HG03196 (cell line): ENCODE measurements at regions not wholly inside any gene's neighbourhood (a gene's known extent, or its start where the extent isn't known, plus 50 kb on each side); places are given as distances from the start of the nearest gene placed in this dataset.

Source experiments
- ATAC-seq: cut with Tn5 transposase; IDR thresholded peaks from one replicate; pipeline ENCODE4 v1.9.1; 2021; ENCODE audit not compliant: unreplicated experiment

DNA sequence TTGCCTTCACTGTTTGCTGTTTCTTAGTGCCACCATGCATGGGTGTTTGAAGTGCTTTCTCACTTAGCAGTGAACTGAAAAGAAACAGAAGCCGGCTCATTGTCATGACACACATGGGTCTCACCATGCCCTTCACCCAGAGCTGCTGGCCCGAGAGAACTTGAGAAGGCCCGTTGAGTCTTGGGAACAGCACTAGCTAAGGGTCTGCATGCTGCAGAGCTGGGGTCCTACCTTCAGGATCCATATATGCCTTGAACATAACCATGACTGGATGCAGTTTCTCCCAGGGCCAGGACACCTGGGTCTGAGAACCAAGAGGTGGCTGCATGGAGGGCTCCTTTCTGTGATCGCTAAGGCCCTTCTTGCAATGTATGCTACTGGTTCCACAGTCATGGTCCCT, 245.5 kb upstream of the HS6ST1 start:
- no peak for ATAC-seq

- no peak for ATAC-seq
Observed at GRCh38 chr2:128564551-128564950, 245.9 kb upstream of the HS6ST1 start.

DNA sequence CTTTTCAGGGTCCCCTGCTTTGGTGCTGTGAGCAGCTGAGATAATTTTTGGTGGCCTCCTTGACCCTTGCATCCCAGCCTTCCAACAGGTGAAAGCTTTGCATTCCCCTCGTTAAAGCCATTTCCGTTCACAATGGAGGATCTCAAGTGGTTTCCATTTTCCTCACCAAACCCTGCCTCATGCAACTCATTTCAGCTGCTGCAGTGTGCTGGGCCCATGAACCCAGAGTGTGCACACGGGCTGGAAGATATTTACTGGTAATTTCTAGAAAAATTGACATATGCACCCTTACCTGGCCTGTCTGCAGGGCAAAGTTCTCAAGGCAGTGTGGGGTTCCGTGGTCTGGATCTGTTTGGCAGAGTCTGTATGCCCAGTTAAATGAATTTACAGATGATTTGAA, 246.8 kb upstream of the HS6ST1 start:
- ATAC-seq: no peak

DNA sequence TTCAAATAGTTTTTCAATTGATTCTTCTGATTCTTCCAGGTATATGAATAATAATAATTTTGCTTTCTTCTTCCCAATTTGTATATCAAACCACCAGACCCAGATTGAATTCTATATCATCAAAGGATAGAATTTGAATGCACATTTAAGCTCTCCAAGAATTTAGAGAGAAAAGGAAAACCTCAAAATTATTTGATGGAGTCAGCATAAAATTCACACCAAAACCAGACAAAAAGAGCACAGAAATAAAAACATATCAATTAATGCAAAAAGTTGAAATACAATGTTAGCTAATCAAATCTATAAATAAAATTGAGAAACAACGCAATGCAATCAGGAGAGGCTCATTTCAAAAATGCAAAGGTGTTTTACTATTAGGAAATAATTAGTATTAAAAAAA, 248.0 kb upstream of the HS6ST1 start:
- ATAC-seq: no peak

- ATAC-seq: no peak
Observed at GRCh38 chr2:128568106-128568505, 249.4 kb upstream of the HS6ST1 start.

DNA sequence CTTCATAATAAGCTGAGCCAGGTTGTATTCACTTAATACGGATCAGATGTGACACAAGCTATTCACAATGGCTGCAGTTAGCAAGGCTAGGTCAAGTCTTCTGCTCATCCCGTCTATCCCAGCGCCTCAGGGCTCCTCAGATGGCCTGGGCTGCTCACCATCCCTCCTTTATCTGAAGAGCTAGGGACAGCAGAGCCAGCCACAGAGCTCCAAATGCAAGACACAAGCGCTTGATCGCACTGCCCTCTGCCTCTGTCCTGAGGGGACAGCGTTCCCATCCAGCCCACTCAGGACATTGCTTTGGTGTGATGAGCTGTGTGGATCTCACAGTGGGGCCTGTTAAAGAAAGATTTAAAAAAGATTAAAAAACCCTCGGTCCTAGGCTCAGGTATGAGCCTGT, 254.4 kb upstream of the HS6ST1 start:
- ATAC-seq: no peak

DNA sequence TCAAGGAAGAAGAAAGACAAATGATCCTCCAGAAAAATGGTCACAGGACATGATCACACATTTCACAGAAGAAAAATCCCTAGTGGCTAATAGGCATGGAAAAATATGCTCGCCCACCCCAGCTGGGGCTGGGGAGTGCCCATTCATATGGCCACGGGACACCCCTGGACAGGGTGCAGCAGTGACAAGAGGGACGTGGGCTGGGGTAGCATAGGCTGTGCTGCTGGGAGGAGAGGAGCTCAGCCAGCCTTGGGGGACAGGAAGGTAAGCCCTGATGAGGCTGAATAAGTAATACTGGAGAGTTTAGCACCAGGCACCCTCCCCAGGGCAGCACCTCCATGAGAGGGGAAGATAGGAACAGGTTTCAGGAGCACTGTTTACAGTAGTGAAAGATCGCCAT, 254.9 kb upstream of the HS6ST1 start:
- no peak for ATAC-seq

DNA sequence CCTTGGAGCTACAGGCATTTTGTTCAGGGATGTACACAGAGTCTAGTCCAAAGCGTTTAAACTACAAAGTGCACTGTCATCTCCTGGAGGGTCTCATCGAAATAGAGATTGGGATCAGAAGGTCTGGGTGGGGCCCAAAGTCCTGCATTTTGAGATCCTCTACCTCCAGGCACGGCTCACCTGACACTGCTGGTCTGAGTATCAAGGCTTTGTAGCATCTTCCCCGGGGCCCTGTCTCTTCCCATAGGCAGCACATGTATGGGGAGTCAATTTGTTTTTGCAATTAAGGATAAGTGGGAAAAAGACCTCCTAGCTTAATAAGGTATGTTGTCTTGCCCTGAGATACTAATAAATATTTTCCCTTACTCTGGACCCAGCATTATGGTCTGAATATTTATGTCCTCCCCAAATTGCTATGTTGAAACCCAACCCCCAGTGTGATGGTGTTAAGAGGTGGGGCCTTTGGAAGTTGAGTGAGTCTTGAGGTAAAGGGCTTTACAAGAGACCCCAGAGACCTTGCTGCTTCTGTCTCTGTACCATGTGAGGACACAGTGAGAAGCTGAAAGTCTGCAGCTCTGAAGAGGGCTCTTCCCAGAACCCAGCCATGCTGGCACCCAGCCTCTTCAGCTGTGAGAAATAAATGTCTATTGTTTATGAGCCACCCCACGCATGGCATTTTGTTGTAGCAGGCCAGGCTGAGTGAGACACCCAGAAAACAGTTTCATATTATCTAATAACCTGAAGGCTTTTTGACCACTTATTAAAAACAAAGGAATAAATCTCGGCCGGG, 258.7 kb upstream of the HS6ST1 start:
- ATAC-seq: no peak

DNA sequence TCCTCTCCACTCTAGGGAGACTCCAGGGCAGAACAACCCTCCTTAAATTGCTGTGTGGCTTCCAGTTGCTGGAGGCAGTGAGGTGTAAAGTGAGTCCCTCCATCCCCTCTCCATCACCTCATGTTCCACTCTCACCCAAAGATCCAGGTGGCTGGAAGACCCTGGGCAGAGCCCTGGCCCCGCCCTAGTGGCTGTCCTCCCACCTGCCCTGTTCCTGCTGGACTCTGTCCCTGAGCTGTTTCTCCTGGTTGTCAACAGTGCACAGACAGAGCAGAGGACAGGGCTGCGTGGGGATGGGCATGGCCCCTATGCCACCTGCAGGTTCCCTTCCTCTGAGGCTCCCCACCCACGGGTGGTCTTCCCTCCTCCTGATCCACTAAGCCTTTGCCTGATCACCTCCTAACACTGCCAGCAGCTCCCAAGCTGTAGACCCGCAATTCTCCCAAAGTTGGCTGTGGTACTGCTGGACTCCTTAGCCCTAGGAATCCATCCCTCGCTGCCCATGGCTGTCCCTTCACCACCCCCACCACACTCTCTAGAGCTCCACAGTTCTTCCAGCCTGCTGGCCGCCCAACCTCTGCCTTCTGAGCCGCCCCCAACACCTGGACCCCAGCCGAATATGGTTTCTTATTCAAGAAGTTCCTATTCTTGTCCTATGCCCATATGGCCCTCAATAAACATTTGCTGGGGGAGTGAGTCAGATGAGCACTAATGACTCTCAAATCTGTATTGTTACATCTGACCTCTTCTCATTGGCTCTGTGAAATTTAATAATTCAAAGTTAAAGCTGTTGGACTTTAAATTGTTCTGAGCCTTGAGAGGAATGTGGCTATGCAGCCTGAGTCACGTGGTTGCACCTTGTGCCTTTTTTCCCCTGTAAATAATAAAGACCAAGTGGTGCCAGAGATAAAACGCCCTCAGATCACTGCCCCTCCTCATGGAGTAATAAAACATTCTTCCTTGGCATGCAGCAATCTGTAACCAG, 260.0 kb upstream of the HS6ST1 start:
- ATAC-seq: no peak

DNA sequence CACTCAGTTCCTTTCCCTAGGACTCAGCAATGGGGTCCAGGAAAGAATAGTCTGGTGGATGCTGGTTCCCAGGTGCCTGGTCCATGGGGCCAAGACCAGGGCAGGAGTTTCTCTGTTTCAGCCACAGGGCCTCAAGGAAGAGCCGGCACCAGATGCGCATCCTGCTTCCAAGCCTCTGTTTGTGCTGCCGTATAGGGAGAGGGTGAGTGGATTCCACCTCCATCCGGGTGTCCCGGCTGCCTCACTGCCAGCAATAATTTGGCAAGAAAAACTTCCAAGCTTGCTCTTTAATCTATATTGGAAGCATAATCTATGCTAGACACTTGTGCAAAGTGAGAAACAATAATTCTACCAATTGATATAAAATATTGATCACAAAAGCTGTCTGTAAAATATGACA, 261.2 kb upstream of the HS6ST1 start:
- ATAC-seq: no peak

- ATAC-seq: no peak
Observed at GRCh38 chr2:128580988-128581848, 262.6 kb upstream of the HS6ST1 start.

DNA sequence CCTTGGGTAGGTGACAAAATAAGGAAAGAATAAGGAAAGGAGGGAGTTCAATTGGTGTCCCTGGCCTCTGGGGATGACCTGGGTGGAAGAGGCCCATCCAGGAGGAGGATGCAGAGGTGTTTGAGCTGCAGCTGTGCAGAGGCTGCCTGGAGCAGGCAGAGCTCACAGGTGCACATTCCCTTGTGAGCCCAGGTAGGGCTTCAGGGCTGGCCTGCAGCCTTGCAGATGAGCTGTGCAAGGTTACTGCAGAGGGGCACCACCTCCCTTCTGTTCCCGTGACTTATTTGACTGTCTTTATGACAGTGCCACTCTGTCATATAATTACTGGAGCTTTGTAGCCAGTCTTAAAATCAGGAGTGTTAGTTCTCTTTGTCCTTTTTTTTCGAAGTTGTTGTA, 263.2 kb upstream of the HS6ST1 start:
- no peak for ATAC-seq

DNA sequence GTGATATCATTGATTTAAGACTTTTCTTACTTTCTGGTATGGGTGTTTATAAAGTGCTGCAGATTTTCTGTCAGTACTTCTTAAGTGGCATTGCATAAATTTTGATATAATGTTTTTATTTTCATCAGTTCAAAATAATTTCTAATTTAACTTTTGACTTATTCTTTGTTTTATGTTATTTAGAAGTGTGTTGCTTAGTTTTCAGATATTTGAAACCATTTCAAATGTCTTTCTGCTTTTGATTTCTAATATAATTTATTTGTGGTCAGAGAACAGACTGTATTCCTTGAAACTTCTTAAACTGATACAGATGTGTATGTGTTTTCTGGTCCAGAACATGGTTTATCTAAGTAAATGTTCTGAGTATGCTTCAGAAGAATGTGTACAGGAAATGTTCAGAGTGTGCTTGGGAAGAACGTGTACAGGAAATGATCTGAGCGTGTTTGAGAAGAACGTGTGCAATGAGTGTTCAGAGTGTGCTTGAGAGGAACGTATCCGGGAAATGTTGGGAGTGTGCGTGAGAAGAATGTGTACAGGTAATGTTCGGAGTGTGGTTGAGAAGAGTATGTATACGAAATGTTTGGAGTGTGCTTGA, 265.7 kb upstream of the HS6ST1 start:
- no peak for ATAC-seq

- no peak for ATAC-seq
Observed at GRCh38 chr2:128585706-128586105, 267.0 kb upstream of the HS6ST1 start.

- ATAC-seq: no peak
Observed at GRCh38 chr2:128589681-128590080, 271.0 kb upstream of the HS6ST1 start.

GRCh38 chr2:128590309-128591021, 271.8 kb upstream of the HS6ST1 start:
- ATAC-seq: no peak

DNA sequence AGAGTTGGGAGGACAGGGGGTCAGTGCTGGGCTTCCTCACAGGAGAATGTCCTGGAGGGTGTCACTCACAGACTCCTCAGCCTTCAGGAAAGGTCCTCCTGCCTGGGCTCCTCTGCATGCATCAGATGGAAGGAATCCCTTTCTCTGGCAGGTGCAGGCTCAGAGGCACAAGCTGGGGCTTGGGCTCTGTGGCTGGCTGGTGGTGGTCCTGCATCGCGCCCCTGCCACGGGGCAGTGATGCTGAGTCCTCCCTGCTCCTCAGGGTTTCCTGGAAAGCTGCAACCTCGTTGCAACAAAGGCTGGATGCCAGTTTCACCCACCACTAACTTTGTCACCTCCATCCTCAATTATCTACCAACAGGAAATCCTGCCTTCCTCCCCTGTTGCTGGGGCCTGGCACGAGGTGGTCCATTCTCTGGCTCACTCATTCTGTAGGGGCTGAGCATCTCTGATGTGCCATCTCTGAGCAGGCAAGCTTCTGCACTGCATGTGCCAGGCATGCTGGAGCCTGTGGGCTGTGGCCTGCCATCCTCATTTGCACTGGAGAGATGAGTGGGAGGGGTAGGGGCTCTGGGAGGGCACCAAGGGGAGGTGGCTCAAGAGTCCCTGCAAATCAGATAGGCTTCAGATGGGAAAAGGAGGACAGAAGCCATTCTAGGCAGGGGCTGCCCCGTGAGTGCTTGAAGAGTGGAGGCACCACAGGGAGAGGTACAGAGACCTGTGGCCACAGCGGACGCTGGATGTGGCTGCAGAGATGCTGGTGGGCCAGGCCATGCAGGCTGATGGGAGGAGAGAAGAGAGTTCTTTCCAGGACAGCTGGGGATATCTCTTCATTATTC, 272.6 kb upstream of the HS6ST1 start:
- ATAC-seq: no peak

DNA sequence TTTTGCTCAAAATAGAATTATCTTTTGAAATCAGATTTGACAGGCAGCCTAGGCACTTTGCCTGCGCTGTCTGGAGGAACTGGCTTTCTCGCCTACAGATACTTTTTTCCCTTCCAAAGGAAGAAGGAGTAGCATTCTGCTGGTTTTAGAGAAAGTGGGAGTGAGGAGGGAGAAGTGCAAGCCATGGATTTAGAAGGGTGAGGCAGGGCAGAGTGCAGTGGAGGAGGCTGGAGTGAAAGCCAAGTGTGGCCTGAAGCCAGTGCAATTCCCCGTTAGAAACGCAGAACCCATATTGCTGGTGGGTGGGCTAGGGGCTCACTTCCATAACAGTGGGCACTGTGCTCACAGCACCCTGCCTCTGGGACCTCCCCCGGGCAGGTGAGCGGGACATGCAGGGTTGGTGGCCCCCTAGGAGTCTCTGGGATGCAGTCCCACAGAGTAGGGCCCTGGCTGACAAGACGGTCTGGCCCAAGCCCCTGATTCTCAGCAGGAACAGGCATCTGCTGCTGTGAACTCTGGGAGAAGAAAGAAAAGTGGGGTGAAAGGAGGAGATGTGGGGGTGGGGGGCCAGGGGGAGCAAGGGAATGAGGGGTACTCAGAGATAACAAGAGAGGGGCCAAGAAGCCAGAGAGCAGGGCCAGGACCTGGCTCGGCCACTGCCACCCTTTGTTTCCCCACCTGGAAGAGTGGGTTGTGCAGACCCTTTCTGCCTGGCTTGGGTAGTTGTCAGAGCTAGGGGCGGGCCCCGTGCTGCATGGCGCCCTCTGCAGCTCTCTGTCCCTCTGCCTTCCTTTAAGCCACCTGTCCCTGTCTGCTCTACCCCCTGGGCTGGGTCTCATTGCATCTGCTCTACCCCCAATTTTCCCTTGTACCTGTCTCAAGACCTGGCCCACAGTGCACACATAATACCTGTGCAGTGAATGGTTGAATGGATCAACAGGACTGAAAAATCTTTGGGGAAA, 273.5 kb upstream of the HS6ST1 start:
- no peak for ATAC-seq
